Stomach (tissue), 4 donors: ENCODE measurements at regions not wholly inside any gene's neighbourhood (a gene's known extent, or its start where the extent isn't known, plus 50 kb on each side); places are given as distances from the start of the nearest gene placed in this dataset.

Experiments
- POLR2A ChIP-seq, 4 donors: fragments of 450-650 bp; IDR thresholded peaks; one replicate each; pipeline ENCODE4 v1.6.1; 2016; ENCODE audit warnings: antibody characterized with exemption in 4 of 4, control low read depth in 2 of 4, mild to moderate bottlenecking in 1 of 4, moderate library complexity in 1 of 4
- TF ChIP-seq, protein P1 (sequence below), 7 experiments: fragments of 450-650 bp in 4 of 7; fragments of 200-600 bp in 3 of 7; sonication (generic) in 3 of 7; IDR thresholded peaks; one replicate each; pipeline ENCODE4 v1.5.1; 2016 to 2019; ENCODE audit warnings: antibody characterized with exemption in 7 of 7, control low read depth in 2 of 7, mild to moderate bottlenecking in 1 of 7

GRCh38 chr5:152527358-152528052 is 122.4 kb upstream of the NMUR2 start:
- TF ChIP-seq POLR2A (IDR thresholded peaks at IDR 0.05), result no peak
- TF ChIP-seq, protein P1, sequence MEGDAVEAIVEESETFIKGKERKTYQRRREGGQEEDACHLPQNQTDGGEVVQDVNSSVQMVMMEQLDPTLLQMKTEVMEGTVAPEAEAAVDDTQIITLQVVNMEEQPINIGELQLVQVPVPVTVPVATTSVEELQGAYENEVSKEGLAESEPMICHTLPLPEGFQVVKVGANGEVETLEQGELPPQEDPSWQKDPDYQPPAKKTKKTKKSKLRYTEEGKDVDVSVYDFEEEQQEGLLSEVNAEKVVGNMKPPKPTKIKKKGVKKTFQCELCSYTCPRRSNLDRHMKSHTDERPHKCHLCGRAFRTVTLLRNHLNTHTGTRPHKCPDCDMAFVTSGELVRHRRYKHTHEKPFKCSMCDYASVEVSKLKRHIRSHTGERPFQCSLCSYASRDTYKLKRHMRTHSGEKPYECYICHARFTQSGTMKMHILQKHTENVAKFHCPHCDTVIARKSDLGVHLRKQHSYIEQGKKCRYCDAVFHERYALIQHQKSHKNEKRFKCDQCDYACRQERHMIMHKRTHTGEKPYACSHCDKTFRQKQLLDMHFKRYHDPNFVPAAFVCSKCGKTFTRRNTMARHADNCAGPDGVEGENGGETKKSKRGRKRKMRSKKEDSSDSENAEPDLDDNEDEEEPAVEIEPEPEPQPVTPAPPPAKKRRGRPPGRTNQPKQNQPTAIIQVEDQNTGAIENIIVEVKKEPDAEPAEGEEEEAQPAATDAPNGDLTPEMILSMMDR (IDR thresholded peaks at IDR 0.05), result no peak
